ENCODE measurements at regions not wholly inside any gene's neighbourhood (a gene's known extent, or its start where the extent isn't known, plus 50 kb on each side); places are given as distances from the start of the nearest gene placed in this dataset.

DNA sequence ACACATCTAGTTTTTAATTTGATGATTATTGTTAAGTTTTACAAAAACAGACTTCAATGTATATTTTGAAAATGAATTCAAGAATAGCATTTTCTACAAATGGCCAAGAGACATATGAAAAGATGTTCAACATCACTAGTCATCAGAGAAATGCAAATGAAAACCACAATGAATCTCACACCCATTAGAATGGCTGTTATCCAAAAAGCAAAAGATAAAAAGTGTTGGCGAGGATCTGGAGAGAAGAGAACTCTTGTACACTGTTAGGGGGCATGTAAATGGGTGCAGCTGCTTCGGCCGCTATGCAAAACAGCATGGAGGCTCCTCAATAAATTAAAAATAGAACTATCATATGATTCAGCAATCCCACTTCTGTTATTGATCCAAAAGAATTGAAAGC is 185.8 kb upstream of the CCN2 start:
- H3K79me2 ChIP-seq (ENCODE audit: low read length), result no peaks in the 10 kb centered on the region
- H2AFZ ChIP-seq (ENCODE audit: low read length), result no peak overlapping the region
- no peaks in the 10 kb centered on the region for H3K9me2 ChIP-seq (replicated peaks; ENCODE audit: insufficient read depth, low read length)
- H3K27ac ChIP-seq (ENCODE audit: low read length), result no peak overlapping the region
- no peak overlapping the region for H3K4me3 ChIP-seq (ENCODE audit: low read length)
- no peaks in the 10 kb centered on the region for H3K27me3 ChIP-seq (replicated peaks; ENCODE audit: insufficient read depth, low read length)
- no peak overlapping the region for H3K4me2 ChIP-seq (ENCODE audit: low read depth, low read length)
- DNase-seq, result no peak
- TF ChIP-seq, protein P1, sequence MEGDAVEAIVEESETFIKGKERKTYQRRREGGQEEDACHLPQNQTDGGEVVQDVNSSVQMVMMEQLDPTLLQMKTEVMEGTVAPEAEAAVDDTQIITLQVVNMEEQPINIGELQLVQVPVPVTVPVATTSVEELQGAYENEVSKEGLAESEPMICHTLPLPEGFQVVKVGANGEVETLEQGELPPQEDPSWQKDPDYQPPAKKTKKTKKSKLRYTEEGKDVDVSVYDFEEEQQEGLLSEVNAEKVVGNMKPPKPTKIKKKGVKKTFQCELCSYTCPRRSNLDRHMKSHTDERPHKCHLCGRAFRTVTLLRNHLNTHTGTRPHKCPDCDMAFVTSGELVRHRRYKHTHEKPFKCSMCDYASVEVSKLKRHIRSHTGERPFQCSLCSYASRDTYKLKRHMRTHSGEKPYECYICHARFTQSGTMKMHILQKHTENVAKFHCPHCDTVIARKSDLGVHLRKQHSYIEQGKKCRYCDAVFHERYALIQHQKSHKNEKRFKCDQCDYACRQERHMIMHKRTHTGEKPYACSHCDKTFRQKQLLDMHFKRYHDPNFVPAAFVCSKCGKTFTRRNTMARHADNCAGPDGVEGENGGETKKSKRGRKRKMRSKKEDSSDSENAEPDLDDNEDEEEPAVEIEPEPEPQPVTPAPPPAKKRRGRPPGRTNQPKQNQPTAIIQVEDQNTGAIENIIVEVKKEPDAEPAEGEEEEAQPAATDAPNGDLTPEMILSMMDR (IDR thresholded peaks at IDR 0.05; ENCODE audit: low read length), result no peak
- TF ChIP-seq EZH2 (optimal IDR thresholded peaks at IDR 0.05; ENCODE audit: low read depth, low read length), result no peak
- TF ChIP-seq EZH2phosphoT487 (IDR thresholded peaks at IDR 0.05; ENCODE audit: low read length), result no peak
- H3K36me3 ChIP-seq (replicated peaks; ENCODE audit: insufficient read depth, low read length), result no peaks in the 10 kb centered on the region
- H3K9me3 ChIP-seq (replicated peaks; ENCODE audit: insufficient read depth, low read length), result no peaks in the 10 kb centered on the region
- H3K9ac ChIP-seq (ENCODE audit: low read length), result no peak overlapping the region
- no peaks in the 10 kb centered on the region for H3F3A ChIP-seq (ENCODE audit: insufficient read depth, low read length)
- H4K20me1 ChIP-seq (ENCODE audit: insufficient read depth, low read length), result no peaks in the 10 kb centered on the region
- no peaks in the 10 kb centered on the region for H3K4me1 ChIP-seq (ENCODE audit: low read length)

DNA sequence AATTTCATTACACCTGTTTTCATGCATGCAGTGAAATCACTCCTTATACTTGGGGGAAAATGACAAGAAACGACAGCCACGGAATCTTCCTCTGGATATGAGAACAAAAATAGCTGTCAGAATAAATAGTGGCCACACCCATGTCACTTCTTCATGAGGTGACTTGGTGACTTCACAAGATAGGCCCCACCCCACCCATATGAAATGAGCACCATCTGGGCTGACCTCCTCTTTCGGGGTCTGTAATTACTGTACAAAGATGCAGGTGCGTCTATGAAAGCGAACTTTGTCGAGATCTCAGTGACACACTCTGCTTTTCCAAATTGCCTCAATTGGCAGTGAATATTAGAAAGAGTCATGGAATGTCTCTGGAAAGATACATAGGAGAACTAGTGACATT is 184.2 kb upstream of the CCN2 start:
- Histone ChIP-seq H3K4me1 (ENCODE audit: low read length) (no peaks in the 10 kb centered on the region), H3K4me2 (ENCODE audit: low read depth, low read length) (no peak overlapping the region), H3K79me2 (ENCODE audit: low read length) (no peaks in the 10 kb centered on the region)

DNA sequence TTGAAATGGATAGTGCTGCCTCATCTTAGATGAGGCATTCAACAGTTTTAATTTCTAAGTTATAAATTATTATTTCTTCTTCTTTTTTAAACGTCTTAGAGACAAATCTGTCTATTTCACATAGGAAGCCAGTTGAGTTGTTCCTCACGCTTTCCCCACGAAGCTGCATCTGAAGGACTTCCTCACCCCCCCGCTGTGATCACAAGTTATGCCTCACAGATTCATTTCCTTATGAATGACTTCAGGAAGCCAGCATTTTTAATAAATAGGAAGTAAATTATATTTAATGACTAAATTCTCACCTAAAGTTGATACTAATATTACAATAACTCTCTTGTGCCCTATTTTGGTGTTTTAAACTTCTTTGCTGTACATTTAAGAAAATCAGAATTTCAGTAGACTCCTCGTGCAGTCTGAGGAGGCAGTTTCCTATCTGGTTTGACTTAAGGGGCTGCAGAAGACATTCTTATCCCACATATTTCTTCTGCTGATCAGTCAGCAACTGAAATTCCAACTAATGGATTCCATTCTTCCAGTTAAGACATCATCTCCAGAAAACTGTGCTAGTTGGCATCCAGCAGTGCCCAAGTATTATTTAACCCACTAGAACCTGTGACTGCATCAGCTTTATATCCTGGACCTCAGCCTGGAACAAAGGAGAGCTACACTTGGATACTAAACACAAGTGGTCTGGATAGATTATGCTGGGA is 182.7 kb upstream of the CCN2 start:
- Histone ChIP-seq H4K20me1 (ENCODE audit: insufficient read depth, low read length) (no peaks in the 10 kb centered on the region), H3K9ac (ENCODE audit: low read length) (no peak overlapping the region), H3F3A (ENCODE audit: insufficient read depth, low read length) (no peaks in the 10 kb centered on the region), H3K36me3 (replicated peaks; ENCODE audit: insufficient read depth, low read length) (no peaks in the 10 kb centered on the region), H3K4me1 (ENCODE audit: low read length) (no peaks in the 10 kb centered on the region), H3K9me2 (replicated peaks; ENCODE audit: insufficient read depth, low read length) (no peaks in the 10 kb centered on the region), H3K4me2 (ENCODE audit: low read depth, low read length) (no peak overlapping the region), H3K27me3 (replicated peaks; ENCODE audit: insufficient read depth, low read length) (no peaks in the 10 kb centered on the region), H2AFZ (ENCODE audit: low read length) (no peak overlapping the region), H3K79me2 (ENCODE audit: low read length) (no peaks in the 10 kb centered on the region), H3K9me3 (replicated peaks; ENCODE audit: insufficient read depth, low read length) (no peaks in the 10 kb centered on the region), H3K4me3 (ENCODE audit: low read length) (no peak overlapping the region), H3K27ac (ENCODE audit: low read length) (no peak overlapping the region)
- TF ChIP-seq EZH2phosphoT487 (IDR thresholded peaks at IDR 0.05; ENCODE audit: low read length) (no peak), EZH2 (optimal IDR thresholded peaks at IDR 0.05; ENCODE audit: low read depth, low read length) (no peak)
- TF ChIP-seq, protein P1 (IDR thresholded peaks at IDR 0.05; ENCODE audit: low read length), result no peak
- DNase-seq, result no peak

More for the DNA sequence above, 184.2 kb upstream of the CCN2 start:
- no peak overlapping the region for H3K27ac ChIP-seq (ENCODE audit: low read length)
- no peak overlapping the region for H2AFZ ChIP-seq (ENCODE audit: low read length)
- no peaks in the 10 kb centered on the region for H3K9me2 ChIP-seq (replicated peaks; ENCODE audit: insufficient read depth, low read length)
- no peaks in the 10 kb centered on the region for H3K9me3 ChIP-seq (replicated peaks; ENCODE audit: insufficient read depth, low read length)
- no peaks in the 10 kb centered on the region for H3F3A ChIP-seq (ENCODE audit: insufficient read depth, low read length)
- H4K20me1 ChIP-seq (ENCODE audit: insufficient read depth, low read length), result no peaks in the 10 kb centered on the region
- TF ChIP-seq EZH2phosphoT487 (IDR thresholded peaks at IDR 0.05; ENCODE audit: low read length) (no peak), EZH2 (optimal IDR thresholded peaks at IDR 0.05; ENCODE audit: low read depth, low read length) (no peak)
- TF ChIP-seq, protein P1 (IDR thresholded peaks at IDR 0.05; ENCODE audit: low read length), result no peak
- DNase-seq, result no peak
- H3K4me3 ChIP-seq (ENCODE audit: low read length), result no peak overlapping the region
- no peaks in the 10 kb centered on the region for H3K36me3 ChIP-seq (replicated peaks; ENCODE audit: insufficient read depth, low read length)
- H3K27me3 ChIP-seq (replicated peaks; ENCODE audit: insufficient read depth, low read length), result no peaks in the 10 kb centered on the region
- no peak overlapping the region for H3K9ac ChIP-seq (ENCODE audit: low read length)

All from MM.1S (cell line).